GM21447 (cell line): ENCODE measurements at regions not wholly inside any gene's neighbourhood (a gene's known extent, or its start where the extent isn't known, plus 50 kb on each side); places are given as distances from the start of the nearest gene placed in this dataset.
"Not testable (repeated sequence)": the region's sequence is repeated elsewhere in the genome, so short reads cannot be mapped to it uniquely, and the experiment has no call there.

Experiments
- ATAC-seq: cut with Tn5 transposase; IDR thresholded peaks from one replicate; pipeline ENCODE4 v1.9.1; 2021; ENCODE audit not compliant: unreplicated experiment

DNA sequence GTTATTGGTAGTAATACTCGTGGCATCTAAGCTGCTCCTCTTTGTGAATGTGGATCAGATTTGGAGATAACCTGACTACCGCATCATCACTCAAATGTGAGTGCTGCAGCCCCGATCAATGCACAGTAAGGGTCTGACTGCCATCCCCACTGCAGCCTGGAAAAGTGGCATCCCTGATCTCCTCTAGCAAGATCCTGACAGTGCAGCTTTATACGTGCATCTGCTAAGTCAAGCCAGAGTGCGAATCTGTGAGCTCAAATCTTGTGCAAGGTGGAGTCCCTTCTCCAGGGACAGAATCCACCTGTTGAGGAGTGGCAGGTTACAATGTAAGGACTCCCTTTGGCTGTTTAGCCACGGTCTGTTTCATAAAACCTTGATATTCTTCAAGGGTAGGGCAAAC lies 215.0 kb upstream of the EXOC2 start:
- no peak for ATAC-seq

GRCh38 chr6:906920-907319 lies 214.0 kb upstream of the EXOC2 start:
- ATAC-seq, result no peak

GRCh38 chr6:905556-905955 lies 212.6 kb upstream of the EXOC2 start:
- ATAC-seq, result no peak

DNA sequence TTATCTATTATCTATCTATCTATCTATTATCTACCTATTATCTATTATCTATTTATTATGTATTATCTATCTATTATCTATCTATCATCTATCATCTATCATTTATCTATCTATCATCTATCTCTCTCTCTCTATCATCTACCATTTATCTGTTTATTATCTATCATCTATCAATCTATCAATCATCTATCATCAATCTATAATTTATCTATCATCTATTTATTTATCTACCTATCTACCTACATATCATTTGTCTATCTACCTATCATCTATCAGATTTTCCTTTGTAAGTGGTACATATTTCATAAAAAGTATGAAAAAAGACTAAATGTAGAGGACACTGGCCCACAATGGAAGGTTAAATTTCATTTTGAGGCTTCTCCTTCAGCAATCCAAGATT lies 212.1 kb upstream of the EXOC2 start:
- ATAC-seq, result no peak

- ATAC-seq, result no peak
Observed at GRCh38 chr6:903761-904160, 210.8 kb upstream of the EXOC2 start.

DNA sequence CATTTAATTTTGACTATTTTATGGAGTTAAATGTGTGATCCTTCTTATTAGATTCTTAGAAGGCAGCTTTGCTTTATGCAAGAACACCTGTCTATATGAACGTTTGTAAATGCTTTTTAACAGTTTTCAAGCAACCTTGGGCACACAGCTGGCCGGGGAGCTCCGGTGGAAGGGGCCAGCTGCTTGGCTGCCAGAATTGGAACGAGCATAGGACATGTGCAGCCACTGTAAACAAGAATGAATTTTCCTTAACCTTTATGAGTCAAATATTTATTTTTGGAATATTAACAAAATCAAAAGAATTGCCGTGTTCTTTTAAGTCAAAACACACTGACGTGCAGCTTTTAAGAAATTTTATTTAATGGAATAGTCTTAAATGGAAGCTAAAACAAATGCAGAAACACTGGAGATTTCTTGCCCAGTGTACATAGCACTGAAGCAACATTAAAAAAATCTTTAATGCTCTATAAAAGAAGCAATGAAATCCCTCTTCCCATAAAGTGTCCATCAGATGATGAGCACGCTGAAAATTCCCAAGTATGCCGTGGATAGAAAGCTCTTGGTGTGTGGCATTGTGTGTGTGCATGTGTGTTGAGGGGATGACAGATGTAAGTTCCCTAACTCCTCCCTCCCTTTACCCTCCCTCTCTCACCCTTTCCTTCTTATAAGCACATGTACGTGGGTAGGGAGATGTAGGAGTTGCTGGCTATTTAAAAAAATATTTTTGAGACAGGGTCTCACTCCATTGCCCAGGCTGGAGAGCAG lies 208.9 kb upstream of the EXOC2 start:
- ATAC-seq, result no peak

GRCh38 chr6:900716-901605 lies 208.0 kb upstream of the EXOC2 start:
- no peak for ATAC-seq

DNA sequence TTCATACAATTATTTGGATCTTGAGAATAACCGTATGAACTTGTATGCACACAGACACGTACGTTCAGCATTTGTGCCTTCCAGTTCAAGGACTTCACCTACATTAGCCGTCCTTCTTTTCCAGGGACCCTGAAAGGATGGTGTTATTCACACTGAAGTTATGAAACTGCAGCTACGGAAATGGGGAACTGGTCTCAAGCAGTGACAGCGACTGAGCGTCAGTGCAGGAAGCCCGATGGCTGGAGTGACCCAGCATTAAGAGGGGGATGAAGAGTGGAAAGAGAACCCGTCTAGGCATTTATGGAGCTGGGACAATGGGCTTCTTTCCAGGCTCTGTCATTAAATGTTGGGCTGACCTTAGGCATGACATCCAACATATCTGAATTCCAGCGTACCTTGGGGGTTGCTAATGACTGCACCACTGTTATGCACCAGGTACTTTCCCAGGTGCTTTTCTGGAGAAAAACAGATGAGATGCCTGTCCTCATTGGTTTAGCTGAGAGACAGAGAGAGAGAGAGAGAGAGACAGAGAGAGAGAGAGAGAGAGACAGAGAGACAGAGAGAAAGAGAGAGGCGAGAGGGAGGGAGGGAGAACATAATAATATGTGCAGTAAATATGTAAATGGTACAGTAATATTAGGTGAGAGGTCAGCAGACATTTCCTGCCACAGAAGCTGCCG lies 204.7 kb upstream of the EXOC2 start:
- no peak for ATAC-seq

GRCh38 chr6:894274-894673 lies 201.3 kb upstream of the EXOC2 start:
- ATAC-seq, result no peak

DNA sequence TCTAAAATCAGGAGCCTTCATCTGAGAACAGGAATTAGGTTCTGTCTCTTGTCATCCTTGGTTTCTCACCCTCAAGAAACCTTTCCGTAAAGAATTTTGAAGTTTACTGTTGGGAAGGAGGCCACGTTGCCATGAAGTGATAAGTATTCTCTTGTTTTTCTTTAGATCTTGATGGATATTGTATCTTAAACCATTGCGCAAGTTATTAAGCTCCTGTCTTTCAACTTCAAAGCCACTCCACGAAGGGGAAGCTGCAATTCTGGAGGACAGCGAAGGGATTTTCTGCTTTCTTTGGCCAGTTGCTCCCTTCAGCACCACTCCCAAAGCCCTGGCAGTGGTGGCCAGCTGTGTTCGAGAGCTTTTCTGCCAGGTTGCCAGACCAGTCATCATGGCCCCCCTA lies 198.1 kb upstream of the EXOC2 start:
- ATAC-seq, result no peak

GRCh38 chr6:890201-890600 lies 197.3 kb upstream of the EXOC2 start:
- no peak for ATAC-seq

GRCh38 chr6:887583-888235 lies 194.8 kb upstream of the EXOC2 start:
- no peak for ATAC-seq

DNA sequence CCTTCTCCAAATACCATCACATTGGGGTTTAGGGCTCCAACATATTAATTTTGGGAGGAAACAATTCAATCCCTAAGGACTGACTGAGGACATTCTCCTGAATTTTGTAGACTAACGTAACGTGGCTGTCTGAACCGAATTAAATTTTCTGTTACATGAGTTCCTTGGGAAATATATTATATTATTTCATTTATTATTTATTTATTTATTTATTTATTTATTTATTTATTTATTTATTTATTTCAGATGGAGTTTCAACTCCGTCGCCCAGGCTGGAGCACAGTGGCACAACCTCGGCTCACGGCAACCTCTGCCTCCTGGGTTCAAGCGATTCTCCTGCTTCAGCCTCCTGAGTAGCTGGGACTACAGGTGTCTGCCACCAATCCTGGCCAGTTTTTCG lies 193.2 kb upstream of the EXOC2 start:
- not testable (repeated sequence) for ATAC-seq

GRCh38 chr6:885051-885590 lies 192.2 kb upstream of the EXOC2 start:
- no peak for ATAC-seq

DNA sequence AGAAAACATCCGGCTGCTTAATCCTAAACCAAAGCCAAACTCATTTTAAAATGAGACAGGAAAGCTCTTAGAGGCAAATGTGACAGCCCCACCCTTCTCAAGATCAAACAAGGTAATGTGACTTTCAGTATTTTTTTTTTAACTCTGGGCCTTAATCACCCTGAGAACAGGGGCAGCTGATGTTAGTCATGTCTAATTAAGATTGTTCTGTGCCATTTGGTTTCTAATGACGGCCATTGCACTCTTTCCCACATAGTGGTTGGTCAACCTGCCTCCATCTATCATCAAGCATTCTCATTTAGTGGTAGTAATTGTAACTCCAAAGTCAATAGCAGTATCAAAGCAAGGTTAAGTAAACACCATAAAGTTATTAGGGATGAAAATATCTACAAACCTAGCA lies 191.6 kb upstream of the EXOC2 start:
- ATAC-seq, result no peak

- ATAC-seq, result no peak
Observed at GRCh38 chr6:882084-882598, 189.2 kb upstream of the EXOC2 start.

- ATAC-seq, result no peak
Observed at GRCh38 chr6:878179-878578, 185.2 kb upstream of the EXOC2 start.

DNA sequence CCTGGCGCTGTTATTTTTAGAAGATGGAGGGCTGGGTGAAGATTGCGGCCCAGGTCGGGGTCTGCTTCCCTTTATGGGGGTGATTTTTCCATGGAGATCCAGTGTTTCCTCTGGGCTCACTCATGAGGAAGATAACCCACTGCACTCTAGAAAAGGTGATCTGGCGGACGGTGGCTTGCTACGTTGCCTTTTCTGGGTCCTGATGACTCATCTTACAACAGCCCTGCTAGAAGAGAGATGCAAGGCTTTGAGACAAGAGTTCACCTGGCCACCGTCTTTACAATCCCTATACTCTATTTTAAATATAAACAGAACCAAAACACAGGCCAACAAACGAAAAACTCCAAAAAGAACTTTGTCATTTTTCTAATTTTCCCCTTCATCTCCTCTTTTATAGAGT lies 182.1 kb upstream of the EXOC2 start:
- ATAC-seq, result no peak

- no peak for ATAC-seq
Observed at GRCh38 chr6:872570-873125, 179.7 kb upstream of the EXOC2 start.

GRCh38 chr6:871503-871902 lies 178.6 kb upstream of the EXOC2 start:
- ATAC-seq, result no peak
